ENCODE measurements at regions not wholly inside any gene's neighbourhood (a gene's known extent, or its start where the extent isn't known, plus 50 kb on each side); places are given as distances from the start of the nearest gene placed in this dataset.

DNA sequence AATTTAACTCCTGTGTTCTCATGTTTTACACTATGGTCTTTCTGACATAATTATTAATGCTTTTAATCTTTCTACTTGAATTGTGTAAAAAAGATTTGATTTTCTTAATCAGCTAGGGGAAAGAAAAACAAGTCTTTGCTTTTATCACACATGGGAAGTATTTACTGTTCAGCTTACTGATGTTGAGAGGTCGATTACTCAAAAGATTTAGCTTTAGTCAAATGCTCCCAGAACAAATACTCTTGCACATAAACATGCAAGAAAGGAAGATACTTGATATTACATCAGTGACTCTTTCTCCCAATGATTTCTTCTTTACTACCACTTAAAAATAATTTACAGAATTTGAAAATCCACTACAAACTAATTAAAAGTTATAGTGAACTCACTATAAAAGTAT lies 198.3 kb upstream of the FAT4 start:
- no peak for TF ChIP-seq POLR2A (IDR thresholded peaks at IDR 0.05; ENCODE audit: low read depth, low read length)
- DNase-seq (ENCODE audit: insufficient read length, low spot score): no peak
- FAIRE-seq: no peak

DNA sequence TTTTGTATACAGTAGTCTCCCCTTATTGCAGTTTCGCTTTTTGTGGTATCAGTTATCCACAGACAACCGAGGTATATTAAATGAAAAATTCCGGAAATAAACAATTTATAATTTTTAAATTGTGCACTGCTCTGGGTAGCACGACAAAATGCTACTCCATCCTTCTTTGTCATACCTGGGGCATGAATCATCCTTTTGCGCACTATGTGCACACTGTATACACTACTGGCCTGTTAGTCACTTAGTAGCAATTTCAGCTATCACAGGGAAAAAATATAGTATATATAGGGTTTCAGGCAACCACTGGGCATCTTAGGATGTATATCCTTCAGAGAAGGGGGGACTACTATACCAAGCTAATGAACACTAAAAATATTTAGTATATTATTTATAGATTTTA lies 198.8 kb upstream of the FAT4 start:
- FAIRE-seq: peak; percentile 73
- TF ChIP-seq POLR2A (IDR thresholded peaks at IDR 0.05; ENCODE audit: low read depth, low read length): no peak
- DNase-seq (ENCODE audit: insufficient read length, low spot score): no peak

DNA sequence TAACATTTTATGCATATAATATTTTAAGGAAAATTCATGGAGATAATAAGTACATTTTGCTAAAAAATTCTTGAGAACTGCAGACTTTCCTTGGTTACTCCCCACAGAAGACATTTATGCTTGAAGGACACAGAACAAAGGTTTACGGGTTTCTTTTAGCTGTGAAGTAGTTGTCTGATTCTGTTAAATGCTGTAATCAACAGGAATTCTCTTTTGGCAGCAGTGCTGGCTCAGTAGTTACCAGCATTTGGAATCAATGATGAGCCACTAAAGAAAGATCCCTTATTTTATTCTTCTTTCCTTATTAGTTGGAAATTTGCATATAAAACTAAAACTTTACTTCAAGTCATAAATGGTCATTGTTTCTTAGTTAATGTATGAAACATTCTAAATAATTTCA lies 199.3 kb upstream of the FAT4 start:
- FAIRE-seq: no peak
- TF ChIP-seq POLR2A (IDR thresholded peaks at IDR 0.05; ENCODE audit: low read depth, low read length): no peak
- DNase-seq (ENCODE audit: insufficient read length, low spot score): no peak

DNA sequence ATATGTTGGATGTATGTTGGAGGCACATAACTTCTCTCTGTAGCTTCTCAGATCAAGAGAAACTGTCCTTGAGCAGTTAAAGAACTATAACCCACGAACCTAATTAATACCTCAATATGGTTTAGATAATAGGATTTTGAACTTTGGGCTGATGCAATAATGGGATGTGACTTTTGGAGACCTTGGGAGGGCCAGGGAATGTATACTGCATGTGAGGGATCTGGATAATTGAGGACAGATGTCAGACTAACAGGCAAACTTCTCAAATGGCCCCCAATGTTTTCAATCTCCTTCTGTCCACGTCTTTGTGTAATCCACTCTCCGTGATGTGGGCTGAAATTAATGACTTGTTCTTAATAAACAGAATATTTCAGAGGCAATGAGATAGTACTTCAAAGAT lies 202.2 kb upstream of the FAT4 start:
- no peak for DNase-seq (ENCODE audit: insufficient read length, low spot score)
- TF ChIP-seq POLR2A (IDR thresholded peaks at IDR 0.05; ENCODE audit: low read depth, low read length): no peak
- no peak for FAIRE-seq

DNA sequence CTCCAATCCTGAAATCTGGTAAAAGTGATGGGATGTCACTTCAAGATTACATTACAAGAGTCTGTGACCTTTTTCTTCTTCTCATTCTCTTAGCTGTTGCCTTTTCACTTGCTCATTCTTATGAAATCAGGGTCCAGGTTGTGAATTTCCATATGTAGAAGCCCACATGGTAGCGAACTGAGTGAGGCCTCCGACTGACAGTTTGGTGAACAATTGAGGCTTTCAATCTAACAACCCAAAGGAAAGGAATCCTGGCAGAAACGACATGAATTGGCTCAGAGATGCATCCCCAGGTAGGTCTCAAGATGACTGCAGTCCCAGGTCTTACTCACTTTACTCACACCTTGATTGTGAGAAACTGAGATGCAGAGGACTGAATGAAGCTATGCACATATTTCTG lies 203.4 kb upstream of the FAT4 start:
- no peak for DNase-seq (ENCODE audit: insufficient read length, low spot score)
- no peak for TF ChIP-seq POLR2A (IDR thresholded peaks at IDR 0.05; ENCODE audit: low read depth, low read length)
- no peak for FAIRE-seq

DNA sequence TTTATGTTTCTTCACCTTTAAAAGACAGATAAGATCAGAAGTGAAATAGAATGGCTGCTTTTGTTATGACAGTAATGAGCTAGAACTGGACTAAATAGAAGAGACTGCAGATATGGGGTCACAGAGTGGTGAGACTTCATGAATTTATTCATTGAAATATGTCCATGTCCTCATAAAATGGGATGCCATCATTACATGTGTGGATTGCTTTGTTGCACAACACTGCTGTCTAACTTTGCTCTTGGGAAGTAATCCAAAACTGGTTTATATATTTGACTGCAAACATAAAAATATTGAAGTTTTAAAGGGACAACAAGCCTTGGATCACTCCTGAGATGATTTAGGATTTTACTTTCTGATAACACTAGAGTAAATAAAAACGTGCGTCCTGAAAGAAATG lies 209.2 kb upstream of the FAT4 start:
- DNase-seq (ENCODE audit: insufficient read length, low spot score): no peak
- FAIRE-seq: no peak
- TF ChIP-seq POLR2A (IDR thresholded peaks at IDR 0.05; ENCODE audit: low read depth, low read length): no peak

DNA sequence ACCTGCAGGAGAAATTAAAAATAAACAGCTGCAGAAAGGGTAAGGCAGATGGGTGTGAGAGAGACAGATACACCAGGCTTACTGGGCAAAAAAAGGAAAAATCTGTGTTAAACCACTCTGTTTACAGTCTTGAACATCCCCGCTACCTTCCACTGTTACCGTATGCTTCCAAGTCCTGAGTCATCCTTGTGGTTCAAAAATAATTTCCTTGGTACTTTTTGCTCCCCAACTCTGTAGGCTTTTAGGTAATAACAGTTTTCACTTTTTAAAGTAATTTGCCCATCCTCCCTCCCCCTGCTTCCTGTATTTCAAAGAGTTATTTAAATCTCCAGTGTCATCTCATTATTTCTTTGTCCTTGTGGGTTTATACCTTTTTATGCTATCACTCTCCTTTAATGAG lies 210.1 kb upstream of the FAT4 start:
- no peak for TF ChIP-seq POLR2A (IDR thresholded peaks at IDR 0.05; ENCODE audit: low read depth, low read length)
- no peak for FAIRE-seq
- no peak for DNase-seq (ENCODE audit: insufficient read length, low spot score)

DNA sequence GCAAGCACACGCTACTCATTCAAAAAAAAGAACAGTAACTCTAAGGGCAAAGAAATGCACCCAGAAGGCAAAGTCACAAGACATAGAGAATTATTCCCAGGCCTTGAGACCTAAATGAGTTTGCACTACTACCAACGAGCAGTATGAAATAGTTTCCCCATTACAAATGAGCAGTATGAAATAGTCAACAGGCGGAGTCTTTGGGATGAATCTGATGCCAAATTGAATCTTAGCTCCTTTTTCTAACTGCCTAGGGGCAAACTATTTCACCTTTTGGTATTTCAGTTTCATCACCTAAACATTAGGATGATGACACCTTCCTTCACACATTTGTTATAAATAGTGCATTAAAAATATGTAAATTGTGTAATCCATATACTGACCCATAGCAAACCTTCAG lies 213.0 kb upstream of the FAT4 start:
- no peak for FAIRE-seq
- no peak for TF ChIP-seq POLR2A (IDR thresholded peaks at IDR 0.05; ENCODE audit: low read depth, low read length)

DNA sequence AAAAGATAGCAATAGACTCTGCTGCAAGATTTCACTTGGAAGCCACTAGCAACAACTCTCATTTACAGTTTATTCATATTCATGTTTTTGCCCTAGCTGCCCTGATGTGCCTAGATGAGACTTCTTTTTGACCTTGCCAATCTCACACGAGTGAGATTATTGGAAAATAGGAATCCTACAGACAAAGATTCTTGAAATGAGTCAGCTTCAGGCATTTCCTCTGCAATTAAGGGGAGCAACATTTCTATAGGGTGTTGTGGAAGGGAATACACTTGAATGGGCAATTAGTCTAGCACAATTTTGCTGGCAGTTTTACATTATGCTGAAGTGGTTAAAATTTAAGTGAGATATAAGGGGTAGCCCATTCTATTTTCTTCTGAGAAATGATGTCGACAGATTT lies 217.0 kb upstream of the FAT4 start:
- FAIRE-seq: no peak
- TF ChIP-seq POLR2A (IDR thresholded peaks at IDR 0.05; ENCODE audit: low read depth, low read length): no peak

More for the DNA sequence above, 213.0 kb upstream of the FAT4 start:
- DNase-seq (ENCODE audit: insufficient read length, low spot score): no peak

DNA sequence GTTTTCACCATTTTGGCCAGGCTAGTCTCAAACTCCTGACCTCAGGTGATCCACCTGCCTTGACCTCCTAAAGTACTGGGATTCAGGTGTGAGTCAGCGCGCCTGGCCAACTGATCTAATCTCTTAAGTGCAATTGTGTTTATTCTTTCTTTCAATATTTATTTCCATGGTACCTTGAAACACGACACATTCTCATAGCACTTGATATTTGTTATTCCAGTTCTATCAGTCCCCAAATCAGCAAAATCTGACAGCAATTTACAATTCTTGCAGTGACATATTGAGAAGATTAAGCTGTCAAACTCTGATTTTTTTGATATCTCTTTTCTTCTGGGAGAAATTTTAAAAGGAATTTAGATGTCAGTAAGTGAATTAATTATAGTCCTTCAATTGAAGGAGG lies 218.1 kb upstream of the FAT4 start:
- FAIRE-seq: no peak

More for the DNA sequence above, 217.0 kb upstream of the FAT4 start:
- DNase-seq (ENCODE audit: insufficient read length, low spot score): no peak

DNA sequence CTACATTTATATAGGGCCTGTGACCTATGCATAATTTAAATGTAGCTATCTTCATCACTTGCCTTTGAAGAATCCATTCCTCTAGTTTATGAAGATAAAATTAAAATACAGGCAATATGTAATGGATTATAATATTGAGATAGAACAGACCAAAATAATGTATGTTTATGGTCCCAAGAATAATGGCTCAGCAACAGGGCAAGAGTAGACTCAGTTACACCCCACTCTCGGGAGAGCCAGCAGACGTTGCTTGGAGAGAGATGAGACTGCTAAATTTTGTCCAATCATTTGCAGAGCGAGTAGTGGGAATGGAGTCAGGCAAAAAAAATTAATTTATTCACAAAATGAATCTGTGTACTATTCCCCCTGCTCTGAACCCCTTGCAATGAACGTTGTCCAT lies 223.2 kb upstream of the FAT4 start:
- DNase-seq (ENCODE audit: insufficient read length, low spot score): no peak
- TF ChIP-seq POLR2A (IDR thresholded peaks at IDR 0.05; ENCODE audit: low read depth, low read length): no peak
- FAIRE-seq: no peak

More for the DNA sequence above, 218.1 kb upstream of the FAT4 start:
- no peak for DNase-seq (ENCODE audit: insufficient read length, low spot score)
- no peak for TF ChIP-seq POLR2A (IDR thresholded peaks at IDR 0.05; ENCODE audit: low read depth, low read length)

DNA sequence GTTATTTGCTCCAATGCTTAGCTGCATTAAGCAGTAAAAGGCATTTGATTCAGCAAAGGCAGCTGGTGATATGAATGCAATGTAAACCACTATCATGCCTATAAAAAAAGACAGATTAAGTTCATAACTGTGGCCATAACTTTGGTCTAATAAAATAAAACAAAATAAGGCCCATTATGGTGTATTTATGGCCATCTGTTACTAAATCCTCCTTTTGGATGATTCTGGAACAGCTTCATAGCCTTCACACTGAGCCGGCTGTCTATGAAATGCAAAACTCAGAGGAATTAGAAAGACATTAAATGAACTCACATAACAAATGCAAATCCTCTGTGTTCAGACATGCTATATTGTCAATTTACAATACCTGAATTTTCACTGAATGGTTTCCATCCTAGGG lies 223.7 kb upstream of the FAT4 start:
- no peak for TF ChIP-seq POLR2A (IDR thresholded peaks at IDR 0.05; ENCODE audit: low read depth, low read length)
- DNase-seq (ENCODE audit: insufficient read length, low spot score) (no peak), FAIRE-seq (no peak)

DNA sequence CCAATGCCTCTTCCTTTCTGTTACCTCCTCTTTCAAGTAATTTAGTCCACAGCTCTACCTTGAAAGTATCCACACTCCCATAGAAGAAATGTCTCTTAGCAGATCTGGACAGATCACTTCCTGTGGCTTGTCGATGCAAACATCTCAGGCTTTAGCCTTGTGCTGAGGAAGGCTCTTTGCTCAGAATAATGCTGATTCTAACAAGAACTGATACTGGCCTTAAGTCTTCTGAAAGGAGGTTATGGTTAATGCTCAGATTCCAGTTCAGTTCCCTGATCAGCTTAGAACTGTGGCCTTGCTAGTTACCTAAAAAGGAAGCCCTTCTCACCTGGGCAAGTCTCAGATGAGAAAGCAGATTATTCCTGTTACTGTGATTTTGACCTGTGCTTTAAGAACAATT lies 230.1 kb upstream of the FAT4 start:
- FAIRE-seq (no peak), DNase-seq (ENCODE audit: insufficient read length, low spot score) (no peak)

DNA sequence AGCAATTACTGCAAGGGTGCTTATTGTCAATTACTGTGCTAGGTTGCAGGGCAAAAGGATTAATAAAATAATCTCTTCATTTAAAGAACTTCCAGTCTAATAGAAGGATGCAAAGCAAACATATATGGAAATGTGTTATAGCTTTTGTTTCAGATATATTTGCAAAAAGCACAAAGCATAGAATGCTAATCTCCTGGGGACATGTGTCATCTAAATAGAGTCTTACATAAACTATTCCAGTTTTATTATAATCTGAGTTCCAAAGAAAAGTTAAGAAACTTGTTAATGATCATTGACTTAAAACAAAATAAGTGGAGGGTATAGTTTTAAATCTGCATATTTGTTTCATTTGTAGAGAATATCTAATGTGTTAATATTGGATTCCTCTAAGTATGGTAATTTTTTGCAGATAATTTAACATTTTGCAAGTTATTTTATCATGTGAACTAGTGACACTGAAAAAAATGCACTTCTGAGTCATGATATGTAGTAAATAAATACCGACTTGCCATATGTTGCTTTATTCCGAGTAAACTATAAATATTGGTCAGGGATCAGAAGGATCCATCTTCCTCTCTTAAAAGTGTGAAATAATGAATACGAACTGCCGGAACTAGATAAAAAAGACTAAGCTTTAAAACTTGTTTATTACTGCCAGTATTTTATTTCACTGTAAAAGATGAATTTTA lies 231.9 kb upstream of the FAT4 start:
- no peak for TF ChIP-seq POLR2A (IDR thresholded peaks at IDR 0.05; ENCODE audit: low read depth, low read length)
- no peak for DNase-seq (ENCODE audit: insufficient read length, low spot score)
- FAIRE-seq: no peak

More for the DNA sequence above, 230.1 kb upstream of the FAT4 start:
- no peak for TF ChIP-seq POLR2A (IDR thresholded peaks at IDR 0.05; ENCODE audit: low read depth, low read length)

DNA sequence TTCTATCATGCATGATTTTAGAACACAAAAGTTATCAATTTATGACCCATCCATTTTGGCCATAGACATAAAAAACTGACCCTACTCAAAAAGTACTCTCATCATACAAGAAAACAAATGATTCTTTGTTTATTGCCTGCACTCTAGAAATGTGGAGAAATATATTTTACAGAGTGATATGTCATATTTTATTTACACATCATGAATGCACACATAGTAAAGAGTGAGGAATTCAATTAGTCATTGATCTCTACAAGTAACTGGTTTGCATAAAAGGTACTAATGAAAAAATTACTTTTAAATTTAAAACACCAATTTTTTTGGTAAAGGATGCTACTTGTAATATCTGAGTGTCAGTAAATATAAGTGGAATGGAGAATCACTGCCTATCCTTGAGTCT lies 242.5 kb upstream of the FAT4 start:
- DNase-seq (ENCODE audit: insufficient read length, low spot score) (no peak), FAIRE-seq (no peak)
- TF ChIP-seq POLR2A (IDR thresholded peaks at IDR 0.05; ENCODE audit: low read depth, low read length): no peak

DNA sequence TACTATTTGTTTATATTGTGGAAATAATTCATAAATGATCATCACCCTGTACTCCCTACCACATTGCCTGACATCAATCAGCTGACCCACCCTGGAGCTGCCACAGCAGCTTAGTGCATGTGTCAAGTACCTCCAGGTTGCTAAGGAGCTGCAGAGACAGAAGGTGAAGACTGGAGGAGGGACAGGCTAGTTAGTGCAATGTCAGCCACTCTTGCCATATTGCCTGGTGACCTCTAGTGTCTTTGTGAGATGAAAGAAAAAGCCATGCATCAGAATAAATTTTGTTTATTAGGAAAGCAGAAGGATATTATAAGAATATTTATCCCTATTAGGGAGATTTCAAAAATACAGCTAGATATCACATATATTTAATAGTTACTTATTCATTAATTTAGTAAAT lies 243.9 kb upstream of the FAT4 start:
- DNase-seq (ENCODE audit: insufficient read length, low spot score): no peak
- no peak for FAIRE-seq
- no peak for TF ChIP-seq POLR2A (IDR thresholded peaks at IDR 0.05; ENCODE audit: low read depth, low read length)
